GM18873 (cell line): ENCODE measurements at regions not wholly inside any gene's neighbourhood (a gene's known extent, or its start where the extent isn't known, plus 50 kb on each side); places are given as distances from the start of the nearest gene placed in this dataset.

Experiments
- ATAC-seq: cut with Tn5 transposase; IDR thresholded peaks from one replicate; pipeline ENCODE4 v1.9.1; 2021; ENCODE audit warnings: mild to moderate bottlenecking, moderate library complexity, moderate number of reproducible peaks; ENCODE audit not compliant: unreplicated experiment, low FRiP score

- ATAC-seq = no peak
Observed at GRCh38 chr3:150306083-150306482, 102.0 kb upstream of the TSC22D2 start.

DNA sequence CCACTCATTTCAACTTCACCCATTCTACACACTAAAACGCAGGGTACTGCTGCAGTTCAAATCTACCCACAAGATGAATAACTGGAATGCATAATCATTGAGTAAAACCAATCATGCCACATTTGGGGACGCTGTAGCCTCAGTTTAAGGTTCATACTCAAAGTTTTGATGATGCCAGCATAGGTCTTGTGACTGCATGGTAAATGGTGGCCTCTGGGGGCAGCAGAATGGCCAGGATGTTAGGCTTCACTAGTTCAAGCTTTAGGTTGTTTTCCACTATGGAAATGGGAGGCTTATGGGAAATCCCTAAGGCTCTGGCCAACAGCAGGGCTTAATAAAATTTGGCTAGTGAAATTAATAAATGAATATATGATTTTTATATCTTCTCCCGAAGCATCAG is 104.3 kb upstream of the TSC22D2 start:
- ATAC-seq = no peak

DNA sequence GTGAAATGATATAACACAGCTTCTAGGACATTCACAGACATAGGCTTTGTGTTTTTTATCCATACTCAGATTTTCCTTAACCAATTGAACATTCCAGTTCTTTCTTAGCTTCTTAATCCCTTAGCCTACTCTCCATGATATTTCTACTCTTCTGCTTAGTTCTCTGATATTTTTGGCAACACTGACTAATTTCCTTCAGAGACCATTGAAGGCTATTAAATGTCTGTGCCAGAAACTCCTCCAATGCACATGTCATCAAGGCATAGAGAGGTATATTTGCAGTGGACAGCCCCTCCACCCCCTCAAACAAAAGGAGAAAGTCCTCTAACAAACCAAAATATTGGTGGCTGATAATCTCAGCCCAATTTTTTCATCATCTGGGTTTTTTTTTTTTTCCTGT is 105.9 kb upstream of the TSC22D2 start:
- no peak for ATAC-seq

- ATAC-seq = no peak
Observed at GRCh38 chr3:150300852-150301517, 107.1 kb upstream of the TSC22D2 start.

DNA sequence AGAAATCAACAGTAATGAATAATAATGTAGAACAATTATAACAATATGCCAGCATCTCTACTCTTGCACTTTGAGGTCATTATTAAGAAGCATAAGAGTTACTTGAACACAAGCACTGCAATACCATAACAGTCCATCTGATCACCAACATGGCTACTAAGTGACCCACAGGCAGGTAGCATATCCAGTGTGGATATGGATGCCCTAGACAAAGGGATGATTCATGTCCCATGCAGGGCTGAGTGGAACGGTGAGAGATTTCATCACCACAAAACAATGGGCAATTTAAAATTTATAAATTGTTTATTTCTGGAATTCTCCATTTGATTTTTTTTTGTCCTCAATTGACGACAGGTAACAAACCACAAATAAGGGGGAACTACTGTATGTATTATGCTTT is 107.7 kb upstream of the TSC22D2 start:
- ATAC-seq = no peak

DNA sequence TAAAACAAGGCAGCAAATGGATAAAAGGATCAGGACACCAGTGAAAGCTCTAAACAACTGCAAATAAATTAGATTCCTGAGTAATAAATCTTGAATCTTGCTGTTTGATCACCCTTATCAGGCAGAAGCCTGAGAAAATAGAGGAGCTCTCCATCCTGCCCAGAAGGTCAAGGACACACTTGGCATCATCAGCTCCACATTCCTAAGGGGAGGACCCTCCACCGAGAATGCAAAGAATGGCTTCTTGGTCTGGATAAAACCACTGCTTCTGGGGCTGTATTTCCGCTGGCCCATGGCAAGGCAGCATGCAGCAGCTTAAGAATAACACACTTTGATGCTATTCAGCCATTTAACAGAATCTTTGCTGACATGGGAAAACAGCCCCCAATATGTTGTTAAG is 108.9 kb upstream of the TSC22D2 start:
- ATAC-seq = no peak

- ATAC-seq = no peak
Observed at GRCh38 chr3:150296966-150297365, 111.1 kb upstream of the TSC22D2 start.

GRCh38 chr3:150296123-150296735 is 111.9 kb upstream of the TSC22D2 start:
- ATAC-seq = no peak

DNA sequence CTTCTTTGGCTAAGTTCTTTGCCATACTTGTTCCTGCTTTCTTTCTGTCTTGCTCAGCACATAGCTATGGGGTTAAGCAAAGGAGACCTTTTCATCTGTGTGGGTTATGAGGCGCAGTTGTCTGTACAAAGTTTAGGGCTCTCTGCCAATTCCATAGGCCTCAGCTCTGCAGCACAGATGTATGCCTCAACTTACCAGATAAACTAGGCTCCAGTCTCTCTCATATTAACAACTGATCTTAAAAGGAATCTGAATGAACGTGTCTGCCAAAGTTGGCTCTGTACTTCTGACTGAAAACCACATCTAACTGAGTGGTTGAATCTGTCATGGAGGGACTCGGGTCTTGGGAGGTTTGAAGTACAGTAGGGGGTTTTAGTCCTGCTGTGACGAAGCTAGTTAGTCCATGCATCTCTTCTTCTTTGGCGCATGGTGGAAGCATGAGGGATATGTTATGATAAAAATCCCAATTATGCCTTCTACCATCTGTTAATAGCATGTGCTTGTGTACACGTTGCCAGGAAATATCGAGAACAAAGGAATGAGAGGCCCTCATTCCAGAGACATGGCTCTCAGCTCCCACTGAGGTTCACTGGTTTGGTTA is 114.6 kb upstream of the TSC22D2 start:
- ATAC-seq = no peak

- ATAC-seq = no peak
Observed at GRCh38 chr3:150292891-150293290, 115.2 kb upstream of the TSC22D2 start.

DNA sequence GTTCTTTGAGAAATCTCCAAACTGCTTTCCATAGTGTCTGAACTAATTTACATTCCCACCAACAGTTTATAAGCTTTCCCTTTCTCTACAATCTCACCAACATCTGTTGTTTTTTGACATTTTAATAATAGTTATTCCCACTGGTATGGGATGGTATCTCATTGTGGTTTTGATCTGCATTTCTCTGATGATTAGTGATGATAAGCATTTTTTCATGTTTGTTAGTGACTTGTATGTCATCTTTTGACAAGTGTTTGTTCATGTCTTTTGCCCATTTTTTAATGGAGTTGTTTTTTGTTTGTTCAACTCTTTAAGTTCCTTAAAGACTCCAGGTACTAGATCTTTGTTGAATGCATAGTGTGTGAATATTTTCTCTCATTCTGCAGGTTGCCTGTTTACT is 116.6 kb upstream of the TSC22D2 start:
- ATAC-seq = no peak

DNA sequence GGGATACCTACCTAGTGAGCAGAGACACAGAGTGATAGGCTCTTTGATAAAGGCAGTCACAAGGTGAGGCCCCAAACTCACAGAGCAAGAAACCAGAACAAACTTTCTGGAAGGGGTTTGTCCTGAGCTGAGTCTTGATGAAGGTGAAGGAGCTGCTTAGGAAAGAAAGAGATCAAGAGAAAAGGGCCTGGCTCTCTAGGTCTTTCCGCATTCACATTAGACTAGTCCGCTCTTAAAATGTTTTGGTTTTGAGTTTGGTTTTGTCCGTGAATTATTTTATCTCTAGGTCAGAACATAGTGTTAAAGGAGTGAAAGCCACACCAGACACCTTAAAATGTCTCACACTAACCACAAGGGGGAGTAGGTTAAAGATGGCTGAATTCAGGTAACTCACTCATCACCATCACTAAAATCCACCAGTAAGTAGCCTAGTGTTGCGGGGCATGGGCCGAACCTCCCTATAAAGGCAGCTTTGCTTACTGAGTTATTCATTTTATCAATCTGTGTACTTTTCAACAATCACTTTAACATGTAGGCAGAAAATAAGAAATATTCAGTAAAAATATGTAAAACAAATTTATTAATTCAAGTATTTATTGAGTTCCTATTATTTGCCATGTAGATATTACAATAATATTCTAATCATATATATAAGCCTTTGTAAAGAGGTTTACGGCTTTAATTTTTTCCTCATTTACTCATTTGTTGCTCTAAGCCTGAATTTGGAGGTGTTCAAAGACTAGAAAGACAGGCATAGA is 121.5 kb upstream of the TSC22D2 start:
- peak; percentile 87 for ATAC-seq

DNA sequence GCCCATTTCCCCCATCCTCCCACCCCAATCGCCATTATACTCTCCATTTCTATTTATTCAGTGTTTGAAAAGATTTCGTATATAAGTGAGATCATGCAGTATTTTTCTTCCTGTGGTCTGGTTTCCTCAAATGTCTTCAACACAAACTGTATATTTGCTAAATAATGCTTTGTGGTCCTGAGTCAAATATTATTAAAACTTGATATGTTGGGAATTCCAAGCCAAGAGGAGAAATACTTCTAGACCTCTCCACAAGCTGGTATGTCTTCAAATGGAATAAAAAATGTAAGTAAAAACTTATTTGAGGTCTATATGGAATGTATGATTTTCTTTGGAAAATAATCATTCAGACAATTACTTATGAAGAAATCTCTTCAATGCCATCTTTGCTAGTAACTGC is 122.5 kb upstream of the TSC22D2 start:
- no peak for ATAC-seq

DNA sequence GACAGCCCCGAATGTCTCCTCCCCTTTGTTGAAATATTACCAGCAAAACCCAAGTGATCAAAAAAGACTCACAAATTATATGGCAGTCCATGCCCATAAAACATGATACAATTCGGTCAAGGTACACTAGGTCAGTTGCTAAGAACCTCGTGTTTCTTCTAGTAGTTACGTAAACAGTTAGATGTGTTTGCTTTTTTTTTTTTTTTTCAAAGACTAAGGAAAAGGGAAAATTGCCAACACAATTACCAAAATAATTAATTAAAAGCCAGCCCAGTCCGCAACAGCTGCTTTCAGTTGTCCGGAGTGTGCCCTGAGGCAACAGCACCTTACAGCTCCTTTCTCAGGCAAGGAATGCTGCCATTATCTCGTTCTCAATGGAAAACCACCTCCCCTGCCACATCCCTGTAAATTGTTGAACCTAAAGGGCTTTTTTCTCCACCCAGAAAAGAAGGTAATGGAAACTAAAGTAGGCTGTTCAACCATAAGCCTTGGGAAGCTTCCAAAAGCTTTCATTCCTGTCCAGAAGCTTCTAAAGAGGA is 129.2 kb upstream of the TSC22D2 start:
- ATAC-seq = no peak

- no peak for ATAC-seq
Observed at GRCh38 chr3:150278195-150278594, 129.9 kb upstream of the TSC22D2 start.

- no peak for ATAC-seq
Observed at GRCh38 chr3:150277444-150277843, 130.7 kb upstream of the TSC22D2 start.

DNA sequence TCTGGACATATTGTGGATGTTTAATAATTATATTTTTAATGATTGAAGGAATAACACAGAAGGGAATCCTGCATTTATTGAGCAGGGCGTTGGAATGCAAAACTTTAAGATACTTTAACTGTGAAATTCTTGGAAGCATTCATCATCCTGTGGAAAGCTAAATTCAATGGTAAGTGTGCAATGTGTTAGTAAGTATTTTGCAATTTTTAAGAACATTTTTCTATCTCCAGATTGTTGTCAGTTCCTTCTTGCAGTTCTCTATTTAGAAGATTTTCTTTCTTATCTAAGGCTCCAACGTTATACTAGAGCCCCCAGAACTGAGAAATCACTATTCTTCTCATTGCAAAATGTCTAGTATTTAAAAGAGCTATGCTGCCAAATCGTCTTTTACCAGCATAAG is 132.2 kb upstream of the TSC22D2 start:
- ATAC-seq = no peak

GRCh38 chr3:150274372-150274771 is 133.7 kb upstream of the TSC22D2 start:
- ATAC-seq = no peak

DNA sequence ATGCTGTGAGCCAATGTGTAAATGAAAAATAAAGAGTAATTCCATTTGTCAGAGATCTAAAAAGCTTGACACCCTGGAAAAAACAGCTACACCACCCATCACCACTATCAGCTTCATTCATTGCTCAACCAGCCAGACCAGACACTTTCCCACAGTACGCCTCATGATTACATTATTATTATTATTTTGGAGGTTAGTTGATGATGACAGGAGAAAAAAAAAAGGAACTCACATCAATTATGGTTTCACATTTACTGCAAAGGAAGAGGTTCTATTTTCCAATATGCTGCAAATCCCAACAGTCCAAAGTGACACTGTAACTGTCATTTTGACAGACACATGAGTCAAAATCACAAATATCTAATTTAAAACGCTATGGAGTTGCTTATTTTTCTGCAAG is 134.7 kb upstream of the TSC22D2 start:
- ATAC-seq = no peak

DNA sequence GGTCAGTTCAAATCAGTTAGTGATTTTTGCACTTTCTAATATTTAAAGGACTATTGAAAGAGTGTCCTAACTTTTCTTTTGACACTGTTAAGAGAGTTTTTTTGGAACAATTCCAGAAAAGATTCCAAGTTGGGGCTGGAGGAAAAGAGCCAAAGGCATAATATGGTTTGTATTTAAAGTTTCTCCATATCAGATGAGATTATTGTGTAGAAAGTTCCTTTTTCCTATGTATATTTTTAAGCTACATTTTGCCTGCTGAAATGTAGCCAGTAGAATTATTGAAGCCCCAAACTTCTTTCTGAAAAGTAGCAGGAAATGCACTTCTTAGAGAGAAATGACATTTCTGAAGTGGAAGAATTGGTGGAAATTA is 136.5 kb upstream of the TSC22D2 start:
- ATAC-seq = no peak

GRCh38 chr3:150270883-150271590 is 137.1 kb upstream of the TSC22D2 start:
- ATAC-seq = no peak
